CD4-positive, alpha-beta T cell treated with Interferon alpha-2 for 1 hour (primary cell): ENCODE measurements at regions not wholly inside any gene's neighbourhood (a gene's known extent, or its start where the extent isn't known, plus 50 kb on each side); places are given as distances from the start of the nearest gene placed in this dataset.
"Not testable (repeated sequence)": the region's sequence is repeated elsewhere in the genome, so short reads cannot be mapped to it uniquely, and the experiment has no call there.

Experiments
- DNase-seq, 2 donors: peaks; one replicate each; pipeline ENCODE4 v3.0.0-alpha.2; 2020 to 2022

- no peak for DNase-seq
These were observed 73.4 kb upstream of the TMEM18 start for GRCh38 chr2:750628-751027.

- DNase-seq = no peak
These were observed 70.7 kb upstream of the TMEM18 start for GRCh38 chr2:747762-748351.

GRCh38 chr2:746697-747096 lies 69.5 kb upstream of the TMEM18 start:
- DNase-seq = no peak

GRCh38 chr2:744088-744487 lies 66.9 kb upstream of the TMEM18 start:
- DNase-seq = no peak

- DNase-seq = no peak
These were observed 65.0 kb upstream of the TMEM18 start for GRCh38 chr2:742221-742620.

GRCh38 chr2:741195-741496 lies 63.9 kb upstream of the TMEM18 start:
- DNase-seq = no peak

- DNase-seq = not testable (repeated sequence)
These were observed 63.4 kb upstream of the TMEM18 start for GRCh38 chr2:740322-741194.

GRCh38 chr2:739864-740321 lies 62.7 kb upstream of the TMEM18 start:
- DNase-seq = not testable (repeated sequence)

- no peak for DNase-seq
These were observed 59.7 kb upstream of the TMEM18 start for GRCh38 chr2:736939-737338.

- DNase-seq = no peak
These were observed 58.5 kb upstream of the TMEM18 start for GRCh38 chr2:735670-736218.

- no peak for DNase-seq
These were observed 57.3 kb upstream of the TMEM18 start for GRCh38 chr2:734496-734895.

- no peak for DNase-seq
These were observed 56.3 kb upstream of the TMEM18 start for GRCh38 chr2:733495-733894.

- no peak for DNase-seq
These were observed 55.8 kb upstream of the TMEM18 start for GRCh38 chr2:733001-733400.

- DNase-seq = no peak
These were observed 54.5 kb upstream of the TMEM18 start for GRCh38 chr2:731711-732110.

GRCh38 chr2:729376-729861 lies 52.2 kb upstream of the TMEM18 start:
- no peak for DNase-seq

GRCh38 chr2:728165-728564 lies 51.0 kb upstream of the TMEM18 start:
- no peak for DNase-seq

GRCh38 chr2:727071-727470 lies 49.9 kb upstream of the TMEM18 start:
- DNase-seq = no peak
